NCI-H2107 treated with DMSO at 0.1 percent for 48 hours (cell line): ENCODE measurements at regions not wholly inside any gene's neighbourhood (a gene's known extent, or its start where the extent isn't known, plus 50 kb on each side); places are given as distances from the start of the nearest gene placed in this dataset.
"Not testable (repeated sequence)": the region's sequence is repeated elsewhere in the genome, so short reads cannot be mapped to it uniquely, and the experiment has no call there.

Experiments
- DNase-seq: peaks from one replicate; lab custom pipeline; 2025; ENCODE audit not compliant: unreplicated experiment; lab: John Stamatoyannopoulos, UW

DNA sequence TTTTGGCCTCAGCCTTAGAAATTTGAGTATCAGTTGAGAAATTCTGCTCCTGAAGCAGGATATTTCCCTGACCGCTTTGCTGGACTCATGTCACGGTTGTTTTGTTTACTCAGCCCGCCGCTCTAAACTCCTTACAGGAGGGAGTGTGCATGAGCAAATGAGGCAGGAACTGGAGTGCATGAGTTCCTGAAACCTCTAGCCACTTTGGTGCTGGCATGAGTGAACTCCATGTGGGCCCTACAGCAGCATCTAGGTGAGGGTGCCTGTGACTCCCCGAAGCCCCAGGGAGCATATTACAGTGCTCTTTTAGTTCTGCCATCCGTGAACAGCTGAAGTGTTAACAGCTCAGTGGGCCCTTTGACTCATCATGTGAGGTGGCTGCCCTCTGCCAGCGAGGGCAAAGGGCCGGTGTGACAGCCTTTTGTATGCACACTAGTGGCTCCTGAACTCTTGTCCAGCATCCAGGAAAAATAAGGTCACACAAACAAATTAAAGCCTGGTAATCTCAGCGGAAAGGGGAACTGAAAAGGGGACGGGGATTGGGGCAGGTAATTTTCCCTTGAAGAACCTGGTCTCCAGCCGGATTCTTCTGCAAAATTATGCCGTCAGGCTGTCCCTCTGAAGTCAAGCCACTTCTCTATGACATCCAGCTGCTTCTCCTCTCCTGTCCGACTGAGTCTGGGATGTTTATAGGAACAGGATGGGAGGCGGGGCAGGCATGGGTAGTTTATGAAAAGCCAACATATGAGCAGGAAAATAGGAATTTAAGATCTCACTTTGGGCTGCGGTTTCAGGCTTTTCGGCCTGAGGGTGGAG is 1668.7 kb downstream of the SUCLG1 start:
- no peak for DNase-seq

DNA sequence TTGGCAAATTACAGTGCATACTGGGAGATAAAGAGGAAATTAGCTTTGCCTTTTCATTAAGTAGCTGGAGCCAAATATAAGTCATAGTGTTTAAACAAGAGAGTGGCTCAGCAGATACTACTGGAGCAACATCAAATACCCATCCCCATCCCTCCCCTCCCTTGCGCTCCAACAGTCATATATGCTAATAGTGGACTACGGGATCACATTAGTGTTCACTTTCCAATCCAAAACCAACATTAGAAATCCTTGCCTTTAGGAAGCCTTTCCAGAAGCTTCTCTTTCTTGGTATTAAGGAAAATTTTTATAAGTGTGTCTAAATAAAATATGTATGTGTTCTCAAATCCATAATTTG is 1669.3 kb downstream of the SUCLG1 start:
- DNase-seq: no peak

DNA sequence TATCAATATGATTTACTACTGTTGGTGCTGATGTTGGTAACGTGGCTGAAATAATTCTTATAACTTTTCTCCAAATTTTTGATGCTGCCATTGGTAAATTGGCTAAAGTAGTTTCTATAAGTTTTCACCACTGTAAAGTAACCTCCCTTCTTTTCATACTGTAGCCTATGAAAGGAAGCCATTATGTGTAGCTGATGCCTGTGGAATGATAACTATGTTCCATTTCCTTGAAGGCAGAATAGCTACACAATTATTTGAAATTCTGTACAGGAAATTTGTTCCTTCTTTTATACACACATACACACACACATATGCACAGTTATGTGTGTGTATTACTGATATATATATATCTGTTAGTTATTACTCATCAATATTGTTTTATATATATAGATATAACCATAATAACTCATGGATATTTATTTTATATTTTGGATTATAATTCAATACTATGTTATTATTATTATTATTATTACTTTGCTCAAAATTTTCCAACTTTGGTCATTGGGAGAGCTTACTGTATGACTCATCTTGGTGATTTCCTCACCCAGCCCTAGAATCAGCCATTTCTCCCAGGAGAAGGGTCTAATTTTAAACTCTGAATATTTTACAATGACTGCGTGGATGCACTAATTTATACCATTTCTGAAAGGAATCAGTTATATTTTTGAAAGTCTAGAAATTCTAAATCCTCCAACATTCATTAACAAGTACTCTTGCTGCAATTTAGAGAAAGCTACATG is 1677.7 kb downstream of the SUCLG1 start:
- no peak for DNase-seq

DNA sequence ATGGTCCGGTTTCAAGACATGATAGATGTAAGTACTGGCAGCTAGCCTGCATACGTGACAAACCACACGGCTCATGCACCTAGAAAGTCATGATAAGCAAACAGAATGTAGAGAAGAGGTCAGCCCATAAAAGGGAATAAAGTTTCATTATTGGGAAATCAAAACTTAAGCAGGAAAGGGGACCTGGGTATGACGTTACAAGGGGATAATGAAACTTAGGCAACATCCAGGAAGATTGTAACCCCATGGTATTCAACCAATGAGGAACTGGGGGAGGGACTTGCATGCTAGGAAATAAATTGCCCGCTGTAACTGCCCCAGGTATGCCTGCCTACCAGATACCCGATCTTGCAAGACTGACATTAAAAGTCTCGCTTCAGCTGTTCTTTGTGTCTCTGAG is 1679.0 kb downstream of the SUCLG1 start:
- no peak for DNase-seq

DNA sequence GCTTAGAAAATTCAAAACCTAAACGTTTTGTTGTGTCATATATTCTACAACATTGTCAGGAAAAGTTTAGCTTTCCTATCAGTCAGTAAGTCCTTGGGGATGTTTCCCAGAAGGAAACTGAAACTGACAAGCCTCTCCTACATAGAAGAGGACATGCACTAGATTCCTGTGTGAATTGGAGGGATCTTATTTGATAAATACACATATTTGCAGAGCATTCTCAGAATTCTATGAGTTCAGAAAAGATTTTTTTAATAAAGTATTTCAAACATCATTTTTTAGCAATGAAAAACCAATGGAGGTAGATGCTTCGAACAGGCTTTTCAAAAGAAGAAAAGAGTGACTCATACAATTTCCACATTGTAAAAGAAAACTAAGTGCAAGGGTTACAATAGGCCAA is 1706.7 kb downstream of the SUCLG1 start:
- no peak for DNase-seq

DNA sequence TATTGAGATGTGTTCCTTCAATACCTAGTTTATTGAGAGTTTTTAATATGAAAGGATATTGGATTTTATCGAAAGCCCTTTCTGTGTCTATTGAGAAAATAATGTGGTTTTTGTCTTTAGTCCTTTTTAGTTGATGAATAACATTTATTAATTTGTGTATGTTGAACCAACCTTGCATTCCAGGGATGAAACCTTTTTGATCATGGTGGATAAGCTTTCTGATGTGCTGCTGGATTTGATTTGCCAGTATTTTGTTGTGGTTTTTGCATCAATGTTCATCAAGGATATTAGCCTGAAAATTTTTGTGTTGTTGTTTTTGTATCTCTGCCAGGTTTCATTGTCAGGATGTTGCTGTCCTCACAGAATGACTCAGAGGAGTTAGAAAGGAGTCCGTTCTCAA is 1710.4 kb downstream of the SUCLG1 start:
- no peak for DNase-seq

DNA sequence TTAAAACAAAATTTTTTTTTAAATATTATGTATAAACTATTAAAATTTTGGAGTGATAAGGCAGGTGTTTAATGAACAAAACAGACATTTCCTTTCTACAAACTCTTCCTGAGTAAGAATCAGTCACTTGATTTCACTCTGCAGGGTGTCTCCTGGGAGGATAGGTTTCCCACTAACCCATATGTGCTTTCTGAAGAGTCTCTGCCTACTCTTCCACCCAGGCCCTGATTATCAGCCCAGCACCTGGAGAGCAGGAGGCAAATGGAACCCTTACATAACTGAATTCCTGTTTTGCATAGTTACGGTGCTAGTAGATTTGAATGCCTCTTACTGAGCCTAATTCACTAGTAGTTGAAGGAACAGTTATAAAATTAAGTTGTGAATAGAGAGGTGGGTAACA is 1718.6 kb downstream of the SUCLG1 start:
- DNase-seq: no peak

DNA sequence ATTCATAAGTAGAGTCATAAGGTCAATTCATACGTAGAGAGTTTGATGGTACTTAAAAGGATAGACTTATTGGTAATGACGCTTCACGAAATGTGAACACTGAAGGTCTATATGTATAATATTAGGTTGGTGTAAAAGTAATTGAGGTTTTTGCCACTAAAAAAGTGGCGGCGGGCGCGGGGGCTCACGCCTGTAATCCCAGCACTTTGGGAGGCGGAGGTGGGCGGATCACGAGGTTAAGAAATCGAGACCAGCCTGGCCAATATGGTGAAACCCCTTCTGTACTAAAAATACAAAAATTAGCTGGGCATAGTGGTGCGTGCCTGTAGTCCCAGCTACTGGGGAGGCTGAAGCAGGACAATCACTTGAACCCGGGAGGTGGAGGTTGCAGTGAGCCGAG is 1721.1 kb downstream of the SUCLG1 start:
- not testable (repeated sequence) for DNase-seq

DNA sequence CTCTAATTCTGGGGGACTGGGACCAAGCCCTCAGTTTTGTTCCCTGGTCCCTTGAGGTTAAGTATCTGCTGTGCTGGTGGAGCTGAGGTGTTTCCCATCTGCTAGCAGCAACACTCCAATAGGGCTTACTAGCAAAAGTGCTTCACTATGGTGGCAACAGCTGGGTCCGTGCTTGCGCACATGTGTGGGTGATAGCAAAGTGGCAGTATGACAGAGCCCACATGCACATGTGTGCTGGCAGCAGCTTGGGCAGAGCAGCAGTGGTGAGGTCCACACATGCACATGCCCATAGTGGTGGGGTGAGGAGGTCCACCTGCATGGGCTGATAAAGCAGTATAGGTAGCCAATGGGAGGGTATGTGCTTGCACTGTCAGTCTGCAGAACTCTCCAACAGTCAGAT is 1723.7 kb downstream of the SUCLG1 start:
- no peak for DNase-seq

DNA sequence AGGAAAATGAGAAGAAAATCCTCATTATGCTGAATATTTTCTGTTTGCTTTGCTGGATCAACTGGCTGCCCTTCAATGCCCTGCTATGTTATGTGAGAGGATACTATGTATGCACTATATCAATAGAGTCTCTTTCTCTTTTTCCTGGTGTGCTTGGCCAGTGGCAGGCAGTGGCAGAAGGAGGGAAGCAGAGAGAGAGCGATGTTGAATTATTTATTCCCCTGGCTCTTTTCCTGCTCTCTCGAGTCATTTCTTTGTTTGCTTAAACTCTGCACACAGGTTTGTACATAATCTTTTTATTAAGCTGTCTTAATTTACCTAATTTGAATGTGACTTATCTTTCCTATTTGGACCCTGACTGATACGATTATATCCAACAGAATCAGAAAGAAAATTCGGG is 1727.3 kb downstream of the SUCLG1 start:
- no peak for DNase-seq

DNA sequence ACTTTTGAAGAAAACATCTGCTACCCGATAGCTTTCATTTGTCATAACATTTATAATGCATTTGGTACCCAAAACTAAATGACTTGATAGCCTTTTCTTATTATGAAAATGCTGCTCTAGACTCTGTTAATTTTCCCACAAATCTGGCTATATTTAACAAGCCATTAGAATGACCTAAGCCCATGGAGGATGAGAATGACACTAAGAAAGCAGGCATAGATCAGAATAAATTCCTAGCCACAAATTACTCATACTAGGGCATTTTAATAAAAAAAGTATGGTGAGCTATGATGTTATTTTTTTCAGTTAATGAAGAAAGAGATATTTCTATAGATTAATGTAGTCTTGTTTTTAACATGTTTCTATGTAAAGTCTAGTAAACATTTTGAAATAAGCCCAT is 1728.3 kb downstream of the SUCLG1 start:
- no peak for DNase-seq

DNA sequence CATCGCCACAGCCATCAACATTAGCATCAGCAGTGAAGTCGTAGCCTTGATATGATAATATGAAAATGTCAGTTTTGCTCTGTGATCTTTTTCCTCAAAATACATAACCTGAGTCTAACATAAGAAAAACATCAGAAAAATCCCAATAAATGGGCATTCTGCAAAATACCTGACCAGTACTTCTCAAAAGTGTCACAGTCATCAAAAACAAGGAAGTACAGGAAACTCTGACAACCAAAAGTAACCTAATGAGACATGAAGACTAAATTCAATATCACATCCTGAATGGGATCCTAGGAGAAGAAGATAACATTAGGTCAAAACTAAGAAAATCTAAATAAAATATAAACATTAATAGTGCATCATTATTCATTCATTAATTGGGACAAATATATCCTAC is 1731.0 kb downstream of the SUCLG1 start:
- no peak for DNase-seq

DNA sequence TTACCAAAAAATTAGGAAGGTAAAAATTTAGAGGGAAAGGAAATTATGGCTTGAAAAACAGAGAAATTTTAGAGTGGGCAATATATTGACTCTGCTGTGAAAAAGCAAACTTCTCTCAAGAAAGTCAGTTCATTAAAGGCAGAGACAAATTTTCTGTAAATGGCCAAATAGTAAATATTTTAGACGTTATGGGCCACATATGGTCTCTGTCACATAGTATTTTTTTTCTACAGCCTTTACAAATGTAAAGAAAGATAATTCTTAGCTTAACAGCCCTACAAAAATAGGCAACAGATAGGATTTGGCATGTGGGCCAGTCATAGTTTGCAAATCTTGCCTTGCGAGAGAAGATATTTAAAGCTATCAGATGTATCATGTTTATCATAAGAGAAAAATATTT is 1750.4 kb downstream of the SUCLG1 start:
- no peak for DNase-seq

DNA sequence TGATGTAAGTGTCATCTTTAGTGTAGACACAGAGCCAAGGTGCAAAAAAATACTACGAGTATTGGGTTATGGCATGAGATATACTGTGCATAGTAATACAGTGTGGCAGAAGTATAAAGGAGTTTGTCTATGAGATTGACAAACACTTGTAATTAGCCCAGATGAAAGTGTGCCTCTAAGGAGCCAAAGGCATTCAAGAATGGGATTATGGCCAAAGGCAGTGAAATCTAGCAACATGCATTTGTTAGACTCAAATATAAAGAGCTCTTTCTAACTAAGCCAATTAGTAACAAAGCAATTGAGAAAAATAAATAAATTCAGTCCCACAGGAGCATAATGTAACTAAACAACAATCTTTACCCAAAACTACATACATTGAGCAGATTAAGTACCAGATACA is 1761.8 kb downstream of the SUCLG1 start:
- no peak for DNase-seq

DNA sequence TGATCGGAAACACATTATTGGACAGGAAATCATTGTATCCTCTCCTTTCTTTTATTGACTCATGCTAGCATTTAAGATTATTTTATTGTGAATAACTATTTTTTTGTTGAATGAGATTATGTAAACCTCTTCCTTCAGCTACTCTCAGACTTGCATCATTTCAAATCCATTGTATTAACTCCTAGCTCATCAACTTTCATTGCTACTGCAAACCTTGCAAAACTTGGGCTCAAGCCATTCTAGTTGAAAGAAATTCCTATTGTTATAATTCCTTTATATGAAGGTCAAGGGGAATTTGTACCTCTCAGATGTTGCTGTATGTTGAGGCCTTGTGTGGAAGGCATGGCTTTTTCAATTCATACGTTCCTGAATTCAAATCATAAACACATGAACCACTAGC is 1764.6 kb downstream of the SUCLG1 start:
- no peak for DNase-seq

DNA sequence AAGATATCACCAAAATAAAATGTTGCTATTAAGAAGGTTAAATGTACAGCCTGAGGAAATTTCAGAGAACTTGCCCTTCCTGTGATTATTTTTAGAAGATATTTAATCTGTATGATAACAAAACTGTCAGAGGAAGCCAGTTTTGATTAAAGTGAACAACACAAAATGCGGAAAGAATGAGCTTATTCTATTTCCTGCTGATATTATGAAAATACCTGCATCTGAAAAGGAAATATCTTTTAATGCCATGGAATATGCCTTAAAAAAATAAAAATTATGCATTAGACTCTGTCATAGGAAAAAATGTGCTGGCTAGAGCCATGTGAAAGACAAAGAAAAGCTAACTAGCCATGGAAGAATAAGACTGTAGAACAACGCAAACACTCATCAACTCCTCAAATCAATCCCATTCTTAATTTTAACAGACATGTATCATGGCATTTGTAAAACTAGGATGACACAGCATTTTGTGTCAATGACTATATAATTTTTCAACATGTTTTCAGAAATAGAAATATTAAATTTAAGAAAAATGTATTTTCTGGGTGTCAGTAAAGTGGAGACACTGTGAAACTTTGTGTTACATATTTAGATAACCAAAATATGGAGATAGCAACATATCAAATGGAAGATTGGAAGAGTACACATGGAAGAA is 1768.2 kb downstream of the SUCLG1 start:
- no peak for DNase-seq

DNA sequence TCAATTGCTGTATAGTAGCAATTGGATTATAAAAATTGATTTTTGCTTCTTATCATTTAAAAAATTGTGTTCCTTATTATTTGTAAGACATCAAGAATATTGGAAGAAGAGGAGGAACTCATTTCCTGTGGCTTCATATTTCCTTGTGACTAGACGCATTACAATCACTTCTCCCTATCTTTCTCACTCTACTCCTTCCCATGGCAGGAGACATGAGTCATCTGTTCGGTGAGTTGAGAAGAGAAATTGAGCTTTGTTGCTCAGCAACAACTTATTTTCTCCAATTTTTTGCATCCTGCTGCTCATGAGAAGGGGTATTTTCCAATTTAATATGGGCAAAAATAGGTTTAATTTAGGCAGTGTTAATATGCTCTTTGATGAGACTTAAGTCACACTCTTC is 1783.9 kb downstream of the SUCLG1 start:
- no peak for DNase-seq

DNA sequence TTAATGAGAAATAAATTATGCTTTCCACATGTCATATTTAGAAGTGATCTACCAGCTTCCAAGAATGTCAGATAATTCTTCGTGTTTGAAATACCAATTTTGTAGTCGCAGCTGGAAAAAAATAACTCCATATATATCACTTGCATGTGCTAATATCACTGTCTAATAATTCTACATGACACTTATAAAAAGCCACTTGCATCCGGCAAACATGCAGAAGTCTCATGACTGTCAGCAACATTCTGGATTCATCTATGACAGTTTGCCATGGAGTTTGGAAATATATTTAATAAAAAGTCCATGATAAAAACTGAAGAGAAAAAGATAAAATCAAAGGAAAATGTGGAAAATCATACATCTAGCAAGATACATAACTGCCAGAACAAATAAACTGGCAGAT is 1784.4 kb downstream of the SUCLG1 start:
- no peak for DNase-seq

DNA sequence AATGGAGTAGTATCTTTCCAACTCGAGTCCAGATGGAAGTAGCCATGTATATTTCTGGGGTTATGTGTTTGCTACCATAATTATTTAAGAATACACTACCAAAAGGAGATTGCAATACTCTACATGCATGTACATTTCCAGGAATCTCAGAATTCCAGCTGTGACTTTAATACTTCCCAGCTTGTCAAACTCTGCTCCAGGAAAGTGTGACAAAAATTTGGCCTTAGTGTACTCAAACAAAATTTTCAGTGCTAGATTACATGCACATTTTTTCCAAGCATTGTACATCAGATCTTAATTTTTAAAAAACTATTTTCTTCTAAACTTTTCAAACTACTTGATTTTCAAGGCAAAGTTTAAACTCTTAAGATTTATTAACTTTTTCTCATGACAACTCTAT is 1791.6 kb downstream of the SUCLG1 start:
- no peak for DNase-seq

DNA sequence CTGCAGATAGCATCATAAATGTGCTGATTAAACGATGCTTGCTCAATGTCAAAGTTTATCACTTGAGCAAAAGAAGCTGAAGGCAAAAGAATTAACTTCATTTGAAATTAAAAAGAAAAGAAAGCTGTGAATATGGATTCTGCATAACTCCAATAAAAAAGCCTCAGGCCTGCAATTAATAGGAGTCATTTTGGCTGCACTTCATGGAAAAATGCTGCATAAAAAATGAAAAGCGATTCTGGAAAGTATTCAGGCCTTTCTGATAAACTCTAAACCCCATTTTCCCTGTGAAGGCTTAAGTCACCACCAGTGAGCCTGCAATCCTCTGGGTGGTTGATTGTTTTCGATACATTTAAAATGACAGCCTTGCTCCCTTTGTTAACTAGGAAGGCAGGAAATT is 1793.4 kb downstream of the SUCLG1 start:
- no peak for DNase-seq

DNA sequence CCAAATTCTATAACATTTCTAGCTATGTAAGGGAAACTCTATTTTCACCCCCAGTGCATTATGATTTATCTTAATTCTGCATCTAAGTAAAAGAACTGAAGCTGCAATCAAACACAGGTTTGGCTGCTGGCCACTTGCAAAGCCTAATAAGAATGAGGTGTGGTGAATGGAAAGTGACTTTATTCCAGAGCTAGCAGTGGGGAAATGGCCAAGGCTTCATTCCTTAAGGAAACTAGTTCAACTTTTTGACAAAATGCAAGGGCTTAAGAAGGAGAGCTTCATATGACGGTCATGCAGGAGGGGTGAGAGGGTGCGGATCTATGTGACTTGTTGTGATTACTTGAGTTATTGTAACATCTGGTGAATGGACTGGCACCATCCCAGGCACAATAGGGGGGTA is 1802.0 kb downstream of the SUCLG1 start:
- DNase-seq: no peak

DNA sequence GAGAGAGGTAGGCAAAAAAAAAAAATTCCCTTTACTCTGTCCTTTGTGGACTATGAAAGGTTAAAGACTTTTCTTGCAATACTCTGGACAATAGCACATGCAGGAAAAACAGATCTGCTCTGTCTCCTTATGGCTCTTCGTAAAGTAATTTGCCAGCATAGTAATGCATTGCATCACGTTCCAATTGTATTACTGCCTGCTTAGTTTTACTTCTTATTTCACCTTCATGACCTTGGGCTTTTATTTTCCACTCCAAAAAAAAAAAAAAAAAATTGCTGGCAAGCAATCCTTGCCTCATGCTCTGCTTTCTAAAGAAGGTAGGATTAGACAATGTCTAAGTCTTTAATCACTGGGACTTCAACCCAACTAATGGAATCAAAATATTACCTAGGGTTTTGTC is 1802.7 kb downstream of the SUCLG1 start:
- no peak for DNase-seq
